ENCODE measurements at regions not wholly inside any gene's neighbourhood (a gene's known extent, or its start where the extent isn't known, plus 50 kb on each side); places are given as distances from the start of the nearest gene placed in this dataset.
A peak's percentile ranks its signal among the peaks of the same experiment; 100 is the strongest.

DNA sequence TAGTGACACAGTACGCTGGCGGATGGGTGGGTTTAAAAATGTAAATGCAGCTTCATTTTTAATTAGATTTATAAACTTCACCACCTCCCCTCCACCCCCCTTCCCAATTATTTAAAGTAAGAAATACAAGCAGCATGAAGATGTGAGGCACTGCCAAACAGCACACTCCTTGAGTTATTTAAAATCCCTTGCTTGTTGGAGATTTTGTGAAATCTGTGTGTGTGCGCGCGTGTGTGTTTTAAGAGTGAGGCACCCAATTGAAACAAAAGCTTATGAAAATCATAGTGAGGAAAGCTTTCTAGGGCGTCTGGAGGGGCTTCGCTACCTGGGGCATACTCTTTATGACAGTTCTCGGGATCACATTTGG, 219.6 kb upstream of the IRX3 start:
- DNase-seq: no peak

DNA sequence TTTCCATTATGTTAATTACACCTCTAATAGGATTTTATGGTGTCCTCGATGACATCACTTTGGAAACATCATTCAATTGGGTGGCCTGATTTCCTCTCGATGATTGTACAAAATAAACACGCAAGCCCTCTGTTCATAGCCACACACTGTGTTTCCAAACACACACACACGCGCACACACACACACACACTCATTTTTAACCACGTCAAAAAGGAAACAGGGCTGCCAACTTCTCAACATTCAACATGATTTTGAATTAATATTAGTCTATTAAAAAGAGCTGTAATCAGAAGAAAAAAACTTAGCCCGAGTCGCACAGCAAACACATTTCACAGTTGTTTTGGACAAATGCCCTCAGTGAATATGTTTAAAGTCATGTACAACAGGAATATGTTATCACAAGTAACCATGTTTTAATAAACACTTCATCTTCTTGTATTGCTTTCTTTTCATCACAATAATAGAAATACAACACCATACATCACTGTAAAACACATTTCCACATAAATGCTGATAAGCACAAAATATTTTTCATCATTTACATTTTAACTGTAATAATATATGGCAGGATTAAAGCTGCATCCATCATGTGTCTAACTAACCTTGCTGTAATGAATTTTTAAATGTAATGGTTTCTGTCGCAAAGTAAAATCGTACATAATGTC, 219.1 kb upstream of the IRX3 start:
- peak; percentile 62 for DNase-seq

DNA sequence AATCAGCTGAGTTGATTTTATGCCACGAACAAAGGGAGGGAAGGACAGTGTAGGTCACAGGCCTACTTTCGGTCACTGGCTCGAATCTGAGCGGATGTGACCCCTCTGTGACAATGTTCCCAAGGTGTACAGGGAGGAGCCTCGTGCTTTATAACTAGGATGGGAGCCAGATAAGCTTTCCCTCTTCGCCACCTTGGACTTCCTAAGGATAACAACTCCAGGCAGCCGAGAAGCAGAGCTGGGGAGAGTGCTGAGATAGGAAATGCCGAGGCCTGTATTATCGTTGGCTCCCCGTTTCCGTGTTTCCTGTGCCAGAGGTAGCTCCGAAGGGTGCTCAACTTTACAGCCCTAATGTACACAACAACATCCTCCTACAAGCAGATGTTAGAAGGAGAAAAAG, 217.8 kb upstream of the IRX3 start:
- peak; percentile 80 for DNase-seq

DNA sequence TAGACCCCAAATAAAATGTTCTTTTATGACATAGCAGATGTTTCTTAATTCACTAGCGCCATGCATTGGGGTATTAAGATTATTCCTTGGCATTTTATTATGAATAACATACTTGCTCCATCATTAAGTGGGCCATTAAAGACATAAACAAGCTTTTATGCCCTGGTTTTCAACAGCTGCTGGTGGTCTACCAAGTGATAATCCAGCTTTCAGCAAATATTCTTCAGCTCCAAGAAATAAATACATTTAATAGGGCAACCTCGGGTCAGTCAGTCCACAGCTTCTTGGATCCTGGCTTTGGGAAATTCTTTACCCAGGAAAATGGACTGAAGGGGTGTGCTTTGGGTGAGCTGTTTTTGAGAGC, 217.3 kb upstream of the IRX3 start:
- no peak for DNase-seq

DNA sequence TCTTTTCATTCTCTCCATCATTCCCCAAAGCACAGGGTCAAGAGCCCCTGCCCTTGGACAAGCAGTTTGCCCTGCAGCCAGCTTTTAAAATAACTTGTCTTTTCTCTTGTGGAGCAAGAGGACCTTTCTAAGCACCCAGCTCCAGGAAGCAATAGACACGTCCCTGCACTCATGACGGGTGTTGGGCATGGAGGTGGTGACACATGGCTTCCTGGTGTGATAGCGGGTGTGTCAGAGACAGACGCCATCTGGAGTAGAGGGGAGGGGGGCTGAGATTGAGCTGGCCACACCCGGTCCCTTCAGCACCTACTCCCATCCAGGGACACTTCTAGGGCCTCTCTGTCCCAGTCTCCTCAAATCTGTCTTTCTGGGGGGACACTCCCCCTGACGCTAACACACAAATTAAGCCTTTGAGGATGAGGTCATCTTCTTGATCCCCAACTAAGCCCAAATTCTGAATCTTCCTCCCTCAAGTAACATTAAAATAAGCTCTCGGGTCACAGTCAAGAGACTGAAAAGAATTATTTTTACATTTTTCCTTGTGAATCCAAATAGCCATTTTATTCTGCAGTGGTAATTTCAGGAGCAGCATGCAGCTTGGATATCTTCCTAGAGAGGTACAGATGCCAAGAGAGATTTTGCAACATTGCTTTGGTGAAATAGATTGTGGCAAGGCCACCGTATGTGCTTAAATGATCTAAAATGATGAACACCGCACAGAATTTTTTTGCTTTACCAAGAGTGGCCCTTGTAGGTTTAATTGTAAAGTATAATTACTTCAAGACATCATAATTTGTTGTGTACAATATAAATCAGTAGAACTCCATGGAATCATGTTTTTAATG, 216.6 kb upstream of the IRX3 start:
- DNase-seq: peak; percentile 36

DNA sequence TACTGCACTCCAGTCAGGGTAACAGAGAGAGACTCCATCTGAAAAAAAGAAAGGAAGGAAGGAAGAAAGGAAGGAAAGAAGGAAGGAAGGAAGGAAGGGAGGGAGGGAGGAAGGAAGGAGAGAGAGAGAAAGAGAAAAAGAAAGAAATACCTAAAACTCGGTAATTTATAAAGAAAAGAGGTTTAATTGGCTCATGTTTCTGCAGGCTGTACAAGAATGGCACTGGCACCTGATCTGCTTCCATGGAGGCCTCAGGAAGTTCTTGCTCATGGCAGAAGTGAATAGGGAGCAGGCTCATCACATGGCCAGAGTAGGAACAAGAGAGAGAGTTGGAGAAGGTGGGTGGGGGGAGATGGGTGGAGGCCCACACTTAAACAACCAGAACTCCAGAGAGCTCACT, 215.2 kb upstream of the IRX3 start:
- no peak for DNase-seq

DNA sequence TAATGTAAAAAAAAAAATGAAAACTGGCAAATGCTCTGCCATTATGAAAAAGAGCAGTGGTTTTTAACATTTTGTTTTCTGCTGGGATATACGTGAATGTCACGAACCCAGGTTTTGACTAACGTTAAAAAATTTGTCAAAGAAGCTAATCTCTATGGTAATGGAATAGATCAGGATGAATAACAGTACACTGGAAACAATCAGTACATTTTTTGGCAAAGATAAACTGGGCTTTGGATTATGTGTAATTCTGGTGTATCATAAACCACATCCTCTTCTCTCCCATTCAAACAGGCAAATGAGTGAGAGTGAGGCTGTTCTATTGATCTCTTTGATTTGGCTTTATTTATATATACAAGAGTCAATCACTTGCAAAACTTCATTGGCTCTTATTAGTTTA, 207.0 kb upstream of the IRX3 start:
- no peak for DNase-seq

DNA sequence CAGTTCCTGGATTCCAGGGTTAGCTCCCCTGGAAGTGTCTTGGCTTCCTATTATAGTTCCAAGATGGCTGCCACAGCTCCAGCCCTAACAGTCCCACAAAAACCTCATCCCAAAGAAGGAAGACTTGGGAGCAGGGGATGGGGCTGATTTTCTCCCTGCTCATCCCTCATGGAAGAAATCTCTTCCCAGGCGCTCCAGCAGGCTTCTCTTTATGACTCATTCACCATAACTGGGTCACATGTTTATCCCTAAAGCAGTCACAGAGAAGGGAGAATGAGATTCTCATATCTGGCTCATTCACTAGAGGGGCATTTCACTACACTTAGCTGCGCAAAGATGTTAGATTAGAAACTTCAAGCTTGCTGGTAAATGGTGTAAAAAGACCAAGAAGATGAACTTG, 206.5 kb upstream of the IRX3 start:
- no peak for DNase-seq

DNA sequence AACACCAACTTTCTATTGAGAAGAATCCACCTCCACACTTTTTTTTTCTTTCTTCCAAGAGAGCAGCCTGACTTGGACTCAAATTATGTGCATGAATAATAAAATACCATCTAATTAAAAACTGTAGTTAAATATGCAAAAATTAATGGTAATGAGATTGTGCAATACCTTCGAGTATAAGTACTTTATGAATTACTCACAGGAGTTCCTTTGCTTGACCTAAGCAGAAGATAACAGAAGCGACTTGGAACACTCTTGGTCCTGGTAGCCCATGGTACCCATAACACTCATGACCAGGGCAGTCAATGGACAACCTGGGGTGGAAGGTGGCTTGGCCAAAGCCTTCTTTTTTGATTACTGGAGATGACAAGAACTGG, 203.5 kb upstream of the IRX3 start:
- DNase-seq: no peak

DNA sequence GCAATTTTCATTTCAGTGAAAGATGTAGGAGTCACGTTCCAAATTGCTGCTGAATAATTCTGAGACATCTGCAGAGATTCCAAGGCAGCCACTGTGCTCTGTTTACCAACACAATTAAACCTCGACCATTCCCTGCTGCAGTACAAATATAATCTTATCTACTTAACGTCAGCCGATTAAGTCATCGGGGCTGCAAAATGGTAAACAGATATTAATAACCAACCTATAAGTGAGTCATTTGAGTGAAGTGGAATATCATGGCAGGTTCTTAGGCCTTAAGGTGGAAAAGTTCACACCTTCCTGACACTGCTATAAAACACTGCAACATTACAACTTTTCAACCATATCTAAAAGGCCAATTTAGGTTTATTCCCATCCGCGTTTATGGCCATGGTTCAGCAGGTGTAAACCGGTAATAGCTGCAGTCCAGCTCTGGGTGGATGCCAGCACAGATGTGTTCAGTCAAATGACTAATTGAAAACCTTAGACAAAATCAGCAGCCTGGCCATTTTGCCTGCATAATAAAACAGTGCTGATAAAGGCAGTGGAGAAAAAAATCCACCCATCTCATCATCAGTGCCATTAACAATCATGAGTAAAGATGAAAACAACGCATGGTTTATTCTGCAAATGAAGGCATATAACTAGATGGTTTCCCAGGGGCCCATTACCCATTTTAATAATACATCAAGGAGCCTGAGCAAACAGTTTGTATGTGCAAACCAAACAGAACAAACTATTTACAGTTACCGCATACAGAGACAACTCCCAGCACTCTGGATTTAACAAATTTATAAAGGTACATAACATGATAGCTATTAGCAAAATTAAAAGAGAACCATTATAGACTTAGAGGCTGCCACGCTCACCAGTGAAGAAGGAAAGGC, 202.9 kb upstream of the IRX3 start:
- DNase-seq: peak; percentile 33

DNA sequence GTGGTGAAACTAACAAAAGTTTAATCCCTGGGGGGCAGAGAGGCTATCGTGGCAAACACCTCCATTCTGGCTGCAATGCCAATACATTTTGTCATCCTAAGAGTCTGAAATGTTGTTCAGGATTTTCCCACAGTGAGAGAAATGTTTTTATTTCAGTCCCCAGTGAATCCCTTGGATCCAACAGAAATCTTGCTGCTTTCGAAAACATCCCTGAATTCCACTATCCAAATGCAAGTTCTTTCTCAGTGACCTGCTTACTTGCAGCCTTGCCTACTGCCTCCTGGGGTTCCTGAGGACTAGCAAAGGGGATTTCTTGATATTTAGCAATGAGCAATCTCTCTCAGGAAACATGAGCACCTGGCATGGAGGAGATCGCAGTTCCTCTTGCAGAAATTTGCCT, 202.1 kb upstream of the IRX3 start:
- DNase-seq: no peak

DNA sequence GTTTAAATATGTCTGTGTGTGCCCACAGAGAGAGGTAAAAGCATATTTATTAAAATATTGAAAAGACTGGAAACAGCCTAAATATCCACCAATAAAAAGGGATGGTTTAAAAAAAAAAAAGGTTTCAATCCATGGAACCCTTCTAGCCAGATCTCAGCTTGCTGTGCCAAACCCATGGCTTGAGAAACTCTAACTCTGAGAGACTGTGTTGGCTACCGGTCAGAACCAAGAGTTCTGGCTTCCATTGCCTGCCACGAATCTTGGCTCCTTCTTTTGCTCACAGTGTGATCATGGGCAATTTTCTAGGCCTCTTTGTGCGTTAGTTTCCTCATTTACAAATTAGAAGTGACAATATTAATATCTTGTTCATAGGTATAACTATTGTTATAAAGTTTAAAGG, 201.3 kb upstream of the IRX3 start:
- no peak for DNase-seq

DNA sequence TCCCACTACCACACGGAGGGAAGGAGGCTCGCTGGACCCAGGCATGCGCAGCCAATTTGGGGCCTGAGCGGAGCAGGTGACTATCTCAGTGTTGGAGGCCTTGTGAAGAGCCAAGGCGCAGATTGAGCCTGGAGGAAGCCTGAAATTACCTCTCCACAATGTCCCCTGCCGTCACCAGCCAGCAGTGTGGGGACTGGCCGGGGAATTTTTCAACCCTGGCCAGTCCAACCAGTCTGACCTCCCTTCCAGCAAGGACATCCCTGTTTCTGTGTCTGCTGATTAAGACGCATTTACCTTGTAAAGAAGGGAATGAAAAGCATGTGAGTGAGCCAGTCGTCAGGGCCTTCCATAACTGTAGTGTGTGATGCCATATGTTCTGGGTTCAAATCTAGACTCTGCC, 198.1 kb upstream of the IRX3 start:
- DNase-seq: no peak

DNA sequence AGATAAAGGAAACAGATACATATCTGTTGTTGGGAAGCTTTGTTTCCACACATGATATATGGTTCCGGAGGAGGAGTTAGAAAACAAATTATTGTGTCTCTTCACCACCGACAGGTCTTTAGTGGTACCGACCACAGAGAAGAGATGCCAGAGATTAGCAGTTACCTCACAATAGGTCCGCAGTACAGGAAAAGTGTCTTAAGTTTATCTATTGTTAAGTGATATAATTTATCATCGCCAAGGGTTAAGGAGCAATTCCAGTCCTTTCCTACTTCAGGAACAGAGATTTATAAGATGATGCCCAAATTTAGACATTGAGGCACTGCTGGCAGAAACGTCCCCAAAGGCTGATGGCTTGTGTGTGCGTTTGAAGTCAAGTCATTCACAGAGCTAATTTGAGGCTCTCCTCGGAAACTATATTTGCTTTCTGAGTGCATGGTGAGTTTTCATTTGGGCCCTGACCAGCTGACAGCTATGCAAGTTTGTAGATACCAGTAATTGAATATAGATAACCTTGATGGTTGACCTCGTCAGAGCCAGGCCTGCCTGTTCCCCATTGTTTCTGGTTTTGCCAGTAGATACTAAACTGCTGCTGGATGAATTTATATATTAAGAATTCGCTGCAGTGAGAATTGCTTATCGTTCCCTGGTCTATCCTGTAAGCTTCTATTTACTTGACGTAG, 196.4 kb upstream of the IRX3 start:
- no peak for DNase-seq

DNA sequence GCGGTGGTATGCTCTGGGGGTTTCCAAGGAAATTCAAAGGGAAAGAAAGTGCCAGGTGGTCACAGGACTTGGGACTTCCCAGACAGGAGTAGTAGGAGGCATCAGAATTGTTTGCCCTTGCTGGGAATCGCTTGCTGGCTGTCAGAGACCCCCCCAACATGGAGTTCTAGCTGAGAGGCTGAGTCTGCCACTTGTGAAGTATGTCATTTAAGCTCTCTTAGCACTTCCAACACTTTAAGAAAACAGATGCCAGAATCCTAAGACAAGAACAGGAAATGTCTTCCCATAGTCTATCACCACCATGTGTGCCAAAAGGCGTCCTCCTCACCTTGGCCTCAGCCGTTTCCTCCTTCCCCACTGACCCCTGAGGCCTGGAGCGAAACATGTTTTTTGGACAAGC, 193.8 kb upstream of the IRX3 start:
- no peak for DNase-seq

DNA sequence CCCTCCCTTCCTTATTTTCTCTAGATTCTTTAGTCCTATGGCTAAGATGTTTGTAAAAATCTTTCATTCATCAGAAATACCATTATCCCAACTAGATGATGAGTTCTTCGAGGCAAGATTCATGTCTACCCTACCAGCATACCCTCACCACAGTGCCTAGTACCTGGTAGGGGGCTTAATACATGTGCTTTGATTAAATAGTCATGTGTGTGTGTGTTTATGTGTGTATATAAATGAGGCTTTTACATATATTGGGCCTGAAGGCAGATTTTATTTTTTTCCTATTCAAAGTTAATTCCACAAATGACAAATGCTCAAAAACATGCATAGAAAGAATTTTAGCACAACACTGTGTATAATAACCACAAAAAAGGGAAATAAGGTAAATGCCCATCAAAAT, 193.0 kb upstream of the IRX3 start:
- DNase-seq: no peak

DNA sequence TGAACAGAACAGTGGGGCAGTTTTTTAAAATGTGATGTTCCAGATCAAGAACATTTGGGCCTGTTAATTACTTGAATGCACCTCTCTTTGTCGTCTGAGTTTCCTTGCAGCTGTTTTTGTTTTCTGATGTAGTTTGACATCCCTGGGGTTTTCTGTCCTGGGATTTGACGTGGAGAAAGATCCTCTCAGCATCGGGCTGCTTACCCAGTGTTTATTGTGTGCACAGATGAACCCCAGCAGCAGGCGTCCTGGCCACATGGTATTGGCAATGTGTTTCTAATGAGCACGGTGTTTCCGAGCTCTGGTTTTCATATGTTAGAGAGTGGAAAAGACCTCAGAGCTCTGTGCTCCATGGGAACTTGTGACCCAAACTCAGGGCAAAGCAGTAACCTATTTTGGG, 191.1 kb upstream of the IRX3 start:
- DNase-seq: no peak

DNA sequence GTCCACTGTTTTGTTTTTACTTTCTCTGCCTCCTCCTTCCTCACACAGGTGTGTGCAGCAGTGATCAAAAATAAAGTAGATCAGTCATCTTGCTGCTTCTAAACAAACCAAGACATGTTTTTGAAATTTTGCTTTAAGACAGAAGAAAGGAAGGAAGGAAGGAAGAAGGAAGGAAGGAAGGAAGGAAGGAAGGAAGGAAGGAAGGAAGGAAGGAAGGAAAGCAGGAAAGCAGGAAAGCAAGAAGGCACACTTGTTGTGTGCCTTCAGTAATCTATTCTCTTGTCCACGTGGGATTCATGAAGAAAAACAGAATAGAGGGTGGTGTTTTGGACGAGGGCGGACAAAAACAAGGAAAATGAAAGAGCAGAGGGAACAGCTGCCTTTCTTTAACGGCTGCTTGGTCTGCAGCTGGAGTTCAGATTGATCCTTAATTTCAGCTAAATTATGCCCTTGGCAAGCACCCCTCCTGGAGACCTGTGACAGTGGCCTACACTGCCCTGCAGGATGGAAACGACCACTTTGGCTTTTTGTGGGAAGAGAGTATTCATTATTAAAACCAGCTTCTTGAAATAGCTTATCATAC, 188.5 kb upstream of the IRX3 start:
- no peak for DNase-seq

DNA sequence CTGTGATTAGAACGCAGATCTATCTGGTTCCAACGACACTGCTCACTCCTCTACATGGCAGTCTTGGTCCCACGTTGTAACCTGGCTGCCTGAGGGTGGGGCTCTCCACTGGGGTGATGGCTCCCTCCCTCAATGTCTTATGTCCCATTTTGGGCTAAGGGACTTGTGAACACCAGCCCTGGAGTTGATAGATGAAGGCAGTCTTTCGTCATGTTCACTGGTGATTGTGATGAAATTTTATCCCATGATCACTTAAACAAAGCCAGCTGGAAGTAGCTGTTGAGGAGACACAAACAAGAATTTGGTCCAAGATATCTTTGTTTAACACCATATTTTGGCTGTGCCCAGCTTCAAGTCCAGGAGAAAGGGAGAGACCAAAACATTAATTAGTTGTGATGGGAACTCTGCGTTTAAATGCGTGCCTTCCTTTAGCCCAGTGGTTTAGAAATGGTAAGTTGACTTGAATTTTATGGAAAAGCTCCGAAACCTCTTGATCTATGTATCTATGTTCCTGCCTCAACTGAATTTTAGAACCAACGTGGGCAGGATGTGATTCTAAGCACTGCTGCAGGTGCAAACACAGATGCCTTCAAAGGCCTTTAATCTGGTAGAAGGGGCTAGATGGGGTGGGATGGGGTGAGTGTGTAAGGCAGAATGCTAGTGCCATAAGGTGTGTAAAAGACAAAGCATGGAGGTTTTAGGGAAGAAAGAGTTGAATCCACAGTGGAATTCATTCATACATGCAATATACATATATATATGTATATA, 186.8 kb upstream of the IRX3 start:
- no peak for DNase-seq

DNA sequence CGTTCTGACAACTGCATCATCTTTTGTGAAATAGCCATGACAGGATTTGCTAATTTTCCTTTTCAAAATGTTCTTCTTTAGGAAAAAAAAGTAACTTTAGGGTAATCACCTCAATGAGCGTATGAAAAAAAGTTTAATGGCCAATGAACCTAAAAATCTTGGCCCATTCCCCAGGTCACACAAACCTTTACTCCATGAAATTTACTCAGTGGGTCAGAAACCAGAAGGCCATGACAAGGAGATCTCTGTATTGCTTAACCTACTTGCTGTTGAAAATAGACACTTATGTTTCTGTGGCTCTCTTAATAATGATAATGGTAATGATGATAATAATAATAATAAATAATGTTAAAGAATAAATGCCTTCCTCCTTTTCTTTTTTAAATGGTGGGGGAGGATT, 180.8 kb upstream of the IRX3 start:
- no peak for DNase-seq

DNA sequence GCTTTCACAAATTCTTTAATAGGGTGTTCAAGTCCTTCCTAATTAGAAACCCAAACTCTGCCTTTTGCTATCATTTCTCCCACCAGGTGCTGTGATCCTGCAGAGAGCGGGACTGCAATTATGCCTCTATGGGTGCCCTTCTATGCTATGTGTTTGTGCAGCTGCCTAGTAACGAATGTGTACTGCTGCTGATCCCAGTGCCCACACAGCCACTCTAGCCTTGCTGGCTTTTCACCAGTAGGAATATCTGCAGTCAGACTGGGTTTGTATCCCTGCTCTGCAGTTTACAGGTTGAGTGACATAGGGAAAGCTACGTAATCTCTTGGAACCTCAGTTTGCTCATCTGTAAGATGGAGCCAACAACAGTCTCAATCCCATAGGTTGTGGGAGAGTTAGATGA, 179.6 kb upstream of the IRX3 start:
- DNase-seq: peak; percentile 59

DNA sequence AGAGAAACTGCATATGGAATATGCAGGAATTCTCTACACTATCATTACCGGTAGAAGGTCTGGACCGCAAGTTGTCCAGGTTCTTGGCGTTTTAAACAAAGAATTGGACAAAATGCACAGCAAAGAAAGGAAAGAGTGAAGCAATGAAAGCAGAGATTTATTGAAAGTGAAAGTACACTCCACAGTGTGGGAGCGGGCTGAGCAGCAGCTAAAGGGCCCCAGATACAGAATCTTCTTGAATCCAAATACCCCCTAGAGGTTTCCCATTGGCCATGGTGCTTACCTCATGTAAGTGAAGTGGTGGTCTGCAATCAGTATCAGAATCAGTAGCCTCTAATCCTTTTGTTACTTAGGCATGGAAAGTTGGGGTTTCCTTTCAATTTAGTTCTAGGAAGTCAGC, 178.5 kb upstream of the IRX3 start:
- DNase-seq: no peak

Data from NCI-H510A treated with DMSO at 0.1 percent for 48 hours (cell line).